ENCODE measurements at regions not wholly inside any gene's neighbourhood (a gene's known extent, or its start where the extent isn't known, plus 50 kb on each side); places are given as distances from the start of the nearest gene placed in this dataset.

DNA sequence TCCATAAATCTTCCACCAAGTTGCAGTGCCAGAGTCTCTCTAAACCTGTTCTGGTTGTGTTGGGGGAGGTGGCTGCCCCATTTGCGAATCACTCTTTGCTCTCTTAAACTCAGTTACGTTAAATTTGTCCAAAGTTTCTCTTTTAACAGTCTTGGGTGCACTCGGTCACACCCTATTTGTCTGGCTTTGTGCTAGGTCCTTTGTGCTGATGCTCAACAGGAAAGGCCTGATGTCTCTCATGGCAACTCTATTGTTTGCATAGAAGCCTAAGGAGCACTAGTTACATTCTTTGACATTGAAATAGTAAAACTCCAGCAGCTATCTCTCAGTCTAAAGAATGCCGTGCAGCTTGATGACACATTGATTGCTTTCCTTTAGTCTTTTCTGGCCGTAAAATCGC, 105.1 kb downstream of the TRMT11 start:
- no peak for FAIRE-seq

DNA sequence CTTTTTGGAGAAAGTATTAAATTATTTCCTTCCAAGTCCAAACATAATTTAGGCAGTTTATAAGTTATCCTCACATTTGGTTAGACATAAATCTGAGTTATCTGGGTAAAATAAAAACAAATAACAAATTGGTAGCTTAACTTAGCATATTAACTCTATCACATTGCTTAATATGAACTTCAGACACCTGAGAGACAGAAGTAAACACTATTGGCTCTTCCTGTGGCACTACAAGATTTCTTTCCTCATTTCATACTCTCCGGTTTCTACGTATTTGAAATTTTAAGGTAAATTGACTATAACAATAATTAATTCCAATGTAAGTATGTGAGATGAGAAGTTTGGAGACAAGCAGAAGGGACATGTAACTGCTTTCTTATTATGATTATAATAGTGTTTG, 106.8 kb downstream of the TRMT11 start:
- FAIRE-seq: no peak

DNA sequence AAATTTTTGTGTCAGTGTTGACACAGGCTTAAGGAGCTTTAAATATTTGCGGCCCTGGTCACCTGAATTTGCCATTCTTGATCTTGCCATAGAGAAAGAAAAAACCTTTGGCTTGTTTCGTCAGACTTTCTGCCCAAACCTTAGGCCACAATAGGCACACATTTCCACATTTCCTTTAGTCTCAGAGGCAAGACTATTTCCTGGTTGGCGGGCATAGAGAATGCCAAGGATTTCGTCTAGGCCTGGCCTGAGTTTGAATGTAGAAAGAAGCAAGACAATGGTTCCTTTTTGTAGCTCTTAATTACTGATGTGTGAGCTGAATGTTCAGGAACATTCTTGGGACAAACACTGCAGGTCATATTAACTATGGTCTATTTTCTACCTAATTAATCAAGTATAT, 108.1 kb downstream of the TRMT11 start:
- FAIRE-seq: no peak

DNA sequence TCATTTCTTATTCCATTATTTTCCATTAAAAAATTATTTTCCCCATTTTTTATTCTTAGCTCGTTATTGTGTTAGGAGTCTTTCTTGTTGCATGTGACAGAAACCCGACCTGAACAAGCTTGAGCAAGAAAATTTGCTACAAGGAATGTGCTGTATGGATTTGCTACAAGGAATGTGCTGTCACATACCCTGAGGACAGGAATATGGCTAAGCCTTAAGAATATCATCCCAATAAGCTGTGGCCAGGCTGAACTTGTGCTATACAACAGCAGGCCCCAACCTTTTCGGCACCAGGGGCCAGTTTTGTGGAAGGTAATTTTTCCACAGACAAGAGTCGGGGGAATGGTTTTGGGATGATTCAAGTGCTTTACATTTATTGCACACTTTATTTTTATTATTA, 114.0 kb downstream of the TRMT11 start:
- no peak for FAIRE-seq

DNA sequence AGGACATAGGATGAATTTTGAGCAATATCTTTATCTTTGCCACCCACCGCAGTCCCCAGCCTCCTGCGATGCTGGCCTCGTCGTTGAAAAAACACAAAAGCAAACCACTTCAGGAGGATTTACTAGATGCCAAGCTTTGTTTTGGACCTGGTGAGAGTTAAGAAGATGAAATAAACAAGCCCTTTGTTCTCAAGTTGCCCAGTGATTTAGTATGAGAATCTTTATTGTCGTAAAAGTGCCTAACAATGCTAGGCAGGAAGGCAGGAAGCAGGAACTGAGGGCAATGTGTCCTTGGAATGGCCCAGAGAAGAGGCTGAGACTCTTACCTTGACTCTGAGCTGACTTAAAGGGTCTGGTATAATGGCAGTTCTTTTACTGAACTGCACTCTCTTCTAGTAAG, 116.0 kb downstream of the TRMT11 start:
- FAIRE-seq: no peak

DNA sequence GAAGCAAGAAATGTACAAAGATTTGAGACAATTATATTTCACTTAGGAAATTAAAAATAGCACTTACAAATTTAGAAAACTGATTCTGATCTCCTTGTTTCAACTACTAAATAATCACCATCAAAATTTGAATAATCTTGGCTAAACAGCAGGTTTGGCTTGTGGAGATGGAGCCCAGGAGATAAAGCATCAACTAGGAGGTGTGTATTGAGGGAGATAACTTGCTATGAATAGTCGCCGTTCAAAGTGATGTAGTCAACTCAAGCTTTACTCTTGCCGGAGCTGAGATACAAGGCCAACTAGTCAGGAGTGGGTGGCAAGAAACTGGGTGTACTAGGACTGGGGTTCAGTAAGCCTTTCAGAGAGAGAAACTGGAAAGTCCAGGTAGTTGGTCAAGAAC, 117.7 kb downstream of the TRMT11 start:
- FAIRE-seq: no peak

DNA sequence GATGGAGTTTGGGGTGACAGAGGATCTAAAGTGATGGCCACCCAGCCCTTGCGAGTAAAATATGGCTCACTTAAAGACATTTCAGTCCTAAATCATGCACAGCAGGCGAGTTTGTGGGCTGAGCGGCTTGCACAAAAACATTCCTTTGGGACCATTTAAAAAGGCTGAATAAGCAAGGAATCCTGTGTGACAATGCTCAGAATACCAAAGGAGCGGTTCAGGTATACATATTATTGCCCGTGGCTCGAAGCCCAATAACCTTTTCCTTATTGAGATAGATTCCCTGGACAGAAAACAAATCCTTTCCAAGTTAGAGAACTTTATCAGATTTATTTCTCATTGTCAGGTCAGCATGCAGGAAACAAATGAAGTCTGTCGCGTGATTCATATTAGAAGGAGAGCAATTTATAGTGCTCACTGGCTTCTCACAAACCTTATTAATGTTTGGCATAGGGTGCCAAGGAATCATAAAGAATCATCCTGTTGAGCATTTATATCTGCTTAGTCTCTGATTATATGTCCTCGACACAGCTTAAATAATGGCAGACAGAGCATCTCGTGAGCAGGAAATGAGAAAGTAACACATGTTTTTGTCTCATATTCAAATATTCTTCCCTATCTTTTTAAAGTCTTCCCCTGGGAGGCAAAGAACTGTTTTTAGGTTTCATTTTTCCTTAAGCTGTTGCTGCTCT, 121.3 kb downstream of the TRMT11 start:
- FAIRE-seq: no peak

DNA sequence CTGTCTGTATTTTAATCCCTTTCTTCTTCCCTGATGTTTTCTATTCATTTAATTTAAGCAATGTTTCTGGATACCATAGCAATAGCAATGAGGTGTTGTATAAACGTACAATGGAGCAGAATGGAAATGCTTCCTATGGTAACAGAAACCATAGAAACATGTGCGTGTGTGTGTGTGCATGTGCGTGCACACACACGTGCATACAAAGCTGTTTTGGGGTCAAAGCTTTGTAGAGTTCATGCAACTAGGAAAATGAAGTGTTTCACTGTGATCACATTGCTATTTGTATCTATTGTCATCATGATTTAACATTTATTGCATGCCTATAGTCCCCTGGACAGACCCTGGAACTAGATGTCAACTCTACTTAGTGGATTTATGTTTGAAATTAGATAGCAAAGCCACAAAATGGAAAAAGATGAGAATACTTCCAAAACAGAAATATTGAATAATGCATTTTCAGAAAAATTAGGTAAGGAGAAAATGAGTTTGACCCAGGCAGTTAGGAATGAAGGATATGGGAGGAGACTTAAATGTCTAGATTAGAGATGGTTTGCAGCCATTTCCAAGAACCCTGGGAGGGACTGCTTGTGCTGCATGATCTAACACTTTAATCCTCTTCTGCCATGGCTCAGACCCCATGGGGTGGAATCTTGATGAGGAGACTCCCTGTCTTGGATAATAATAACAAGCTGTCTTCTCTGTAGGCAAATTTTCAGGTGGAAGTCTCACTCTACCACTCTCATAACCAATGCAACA, 124.4 kb downstream of the TRMT11 start:
- FAIRE-seq: no peak

- FAIRE-seq: no peak
These were observed 125.0 kb downstream of the TRMT11 start for GRCh38 chr6:126111327-126111726.

- FAIRE-seq: no peak
These were observed 125.9 kb downstream of the TRMT11 start for GRCh38 chr6:126112171-126112632.

- FAIRE-seq: no peak
These were observed 126.9 kb downstream of the TRMT11 start for GRCh38 chr6:126113261-126113660.

GRCh38 chr6:126117251-126117650, 130.9 kb downstream of the TRMT11 start:
- no peak for FAIRE-seq

DNA sequence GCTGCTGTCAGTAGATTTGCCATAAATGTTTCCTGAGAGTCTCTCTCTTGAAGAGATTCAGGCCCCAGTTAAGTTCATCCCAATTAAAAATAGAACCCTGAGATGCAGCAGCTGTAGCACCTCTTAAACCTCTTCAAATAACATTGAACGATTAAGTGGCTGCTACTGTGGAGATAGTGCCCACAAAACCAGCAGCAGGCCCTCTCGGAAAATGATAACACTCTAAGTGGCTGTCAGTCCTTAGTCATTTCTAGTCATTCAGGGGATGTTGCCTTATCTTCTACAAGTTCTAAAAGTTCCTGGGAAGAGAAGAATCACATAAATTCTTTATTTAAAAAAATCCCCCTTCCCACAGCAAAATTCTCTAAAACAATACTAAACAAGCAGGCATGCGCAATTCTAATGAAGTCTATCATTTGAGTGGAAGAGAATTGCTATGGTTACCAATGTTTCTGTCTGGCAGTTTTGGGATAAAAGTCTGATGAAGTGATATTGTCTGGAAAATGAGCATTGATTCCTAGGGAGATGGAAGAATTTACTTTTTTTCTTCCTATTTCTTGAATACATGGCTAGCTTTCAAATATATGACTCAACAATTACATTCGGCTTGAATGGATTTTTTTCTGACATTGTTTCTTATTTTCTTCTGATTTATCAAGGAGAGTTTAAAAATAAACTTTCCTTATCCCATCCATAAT, 131.9 kb downstream of the TRMT11 start:
- no peak for FAIRE-seq

DNA sequence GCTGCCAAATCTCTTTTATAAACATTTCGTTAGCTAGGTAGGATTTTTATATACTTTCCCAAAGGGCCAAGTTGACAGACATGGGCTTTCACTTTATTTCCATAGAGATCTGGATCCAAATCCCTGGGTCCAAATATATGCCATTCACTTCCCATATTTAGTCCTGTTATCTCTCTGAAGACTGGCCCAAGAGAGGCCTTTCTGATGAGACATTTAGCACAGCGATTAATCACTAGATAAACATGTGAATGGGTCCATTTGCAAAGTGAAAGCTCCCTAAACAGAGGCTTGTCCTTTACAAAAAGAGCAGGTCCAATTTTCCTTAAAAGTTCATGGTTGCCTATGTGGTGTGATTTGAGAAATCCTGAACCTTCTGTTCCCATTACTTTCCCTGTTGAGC, 132.6 kb downstream of the TRMT11 start:
- FAIRE-seq: no peak

DNA sequence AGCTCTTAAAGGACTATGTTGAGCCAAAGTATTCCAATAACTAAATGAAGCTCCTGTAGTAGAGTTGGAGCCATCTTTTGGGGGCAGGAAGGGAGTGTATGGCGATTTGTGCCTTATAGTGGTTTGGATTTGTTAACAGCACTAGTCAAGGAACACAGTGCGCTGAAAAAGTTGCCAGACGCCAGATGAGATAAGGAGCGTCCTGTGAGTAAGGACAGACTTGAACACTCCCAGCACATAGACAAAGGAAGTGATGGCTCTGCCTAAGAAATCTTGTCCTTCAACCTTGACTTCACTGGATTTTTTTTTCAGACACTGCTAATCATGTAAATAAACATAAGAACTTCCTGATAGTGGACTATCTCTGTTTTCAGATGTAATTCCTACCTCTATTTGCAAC, 136.9 kb downstream of the TRMT11 start:
- FAIRE-seq: no peak

GRCh38 chr6:126127659-126128058, 141.3 kb downstream of the TRMT11 start:
- FAIRE-seq: no peak

DNA sequence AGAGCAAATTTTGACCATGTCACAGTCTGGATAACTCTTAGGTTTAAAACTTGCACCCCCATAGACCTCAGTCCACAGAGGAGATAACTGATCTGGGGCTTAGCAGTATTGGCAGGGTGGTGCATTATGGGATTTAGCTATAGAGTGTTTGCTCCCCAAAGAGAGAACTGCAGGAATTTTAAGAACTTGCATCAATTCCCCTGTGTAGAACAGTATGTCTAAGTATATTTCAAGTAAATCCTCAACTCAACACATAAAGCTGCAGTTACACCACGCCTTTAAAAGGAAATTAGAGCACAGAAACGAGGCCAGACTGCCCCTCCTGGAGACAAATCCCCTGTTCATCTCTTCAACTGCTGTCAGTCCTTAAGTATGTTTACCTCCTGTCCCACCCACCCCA, 144.9 kb downstream of the TRMT11 start:
- FAIRE-seq: no peak

GRCh38 chr6:126133984-126134383, 147.6 kb downstream of the TRMT11 start:
- no peak for FAIRE-seq

DNA sequence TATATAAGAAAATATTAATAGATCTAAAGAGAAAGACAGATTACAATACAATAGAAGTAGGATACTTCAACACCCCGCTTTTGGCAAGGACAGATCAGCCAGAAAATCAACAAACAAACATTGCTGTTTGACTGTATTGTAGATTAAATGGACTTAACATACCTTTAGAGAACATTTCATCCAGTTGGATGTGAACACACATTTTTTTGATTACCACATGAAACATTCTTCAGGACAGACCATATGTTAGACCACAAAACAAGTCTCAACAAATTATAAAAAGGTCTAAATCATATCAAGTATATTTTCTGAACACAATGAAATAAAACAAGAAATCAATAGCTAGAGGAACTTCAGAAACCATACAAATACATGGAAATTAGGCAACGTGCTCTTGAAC, 148.2 kb downstream of the TRMT11 start:
- no peak for FAIRE-seq

DNA sequence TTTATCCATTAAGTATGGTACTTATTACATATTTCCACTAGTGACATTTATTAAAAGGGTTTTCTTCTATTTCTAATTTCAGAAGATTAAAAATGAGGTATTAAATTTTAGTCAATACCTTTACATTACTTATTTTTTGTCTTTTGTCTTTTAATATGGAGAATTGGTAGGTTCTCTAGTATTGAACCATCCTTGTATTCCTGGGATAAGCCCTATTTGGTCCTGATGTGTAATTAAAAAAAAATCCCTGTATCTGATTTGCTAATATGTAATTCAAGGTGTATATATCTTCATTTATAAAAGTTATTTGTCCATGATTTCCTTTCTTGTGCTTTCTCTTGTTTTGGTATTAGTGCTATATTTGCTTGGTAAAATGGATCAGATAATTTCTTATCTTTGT, 153.7 kb downstream of the TRMT11 start:
- no peak for FAIRE-seq

DNA sequence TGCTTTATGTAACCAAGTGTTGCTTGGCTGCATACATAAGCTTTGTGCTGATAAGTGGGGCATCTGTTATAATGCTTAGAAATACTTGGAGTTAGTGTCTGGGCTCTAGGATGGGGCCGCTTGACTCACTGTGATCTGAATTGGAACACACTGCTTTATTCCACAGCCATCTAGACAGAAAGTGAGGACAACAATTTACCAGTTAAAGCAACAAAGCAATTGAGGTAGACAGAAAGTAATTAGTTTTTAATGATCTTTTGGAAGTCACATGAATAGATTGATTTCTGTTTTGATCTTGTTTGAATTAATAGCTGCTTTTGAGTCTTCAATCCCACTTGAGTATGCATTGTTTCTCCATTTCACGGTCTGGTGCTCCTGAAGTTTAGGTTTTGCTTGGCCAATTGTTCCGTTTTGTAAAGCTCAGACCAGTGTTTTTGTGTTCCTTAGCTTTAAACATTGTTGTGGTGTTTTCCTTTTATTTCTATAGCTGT, 157.5 kb downstream of the TRMT11 start:
- no peak for FAIRE-seq

GRCh38 chr6:126145351-126145750, 159.0 kb downstream of the TRMT11 start:
- no peak for FAIRE-seq

DNA sequence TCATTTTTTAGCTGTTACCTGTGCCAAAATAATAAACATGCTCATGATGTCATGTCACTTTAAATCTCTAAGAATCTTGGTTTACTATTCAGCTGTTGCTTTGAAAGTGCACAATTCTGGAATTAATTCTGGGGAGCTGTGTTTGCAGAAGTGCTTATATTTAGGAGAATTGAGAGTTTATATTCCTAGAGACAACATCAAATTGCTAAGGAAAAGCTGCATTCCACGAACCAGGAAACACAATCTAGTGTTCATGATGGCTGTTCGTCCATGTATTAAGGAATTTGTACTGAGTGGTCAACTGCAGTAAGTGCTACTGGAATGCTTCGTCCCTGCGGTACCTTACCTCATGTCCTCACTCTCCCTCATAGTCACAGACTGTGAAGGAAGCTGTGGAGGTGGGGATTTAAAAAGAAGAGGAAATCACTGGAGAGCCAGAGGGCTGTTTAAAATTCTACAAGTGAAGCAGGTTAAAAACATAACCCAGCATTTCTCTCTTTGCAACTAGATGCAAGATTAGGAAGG, 161.0 kb downstream of the TRMT11 start:
- no peak for FAIRE-seq
